Hepatic stellate cell (primary cell): ENCODE measurements at regions not wholly inside any gene's neighbourhood (a gene's known extent, or its start where the extent isn't known, plus 50 kb on each side); places are given as distances from the start of the nearest gene placed in this dataset.

Source experiments
- DNase-seq: peaks from one replicate; pipeline ENCODE4 v3.0.0; 2011; ENCODE audit warnings: low spot score

DNA sequence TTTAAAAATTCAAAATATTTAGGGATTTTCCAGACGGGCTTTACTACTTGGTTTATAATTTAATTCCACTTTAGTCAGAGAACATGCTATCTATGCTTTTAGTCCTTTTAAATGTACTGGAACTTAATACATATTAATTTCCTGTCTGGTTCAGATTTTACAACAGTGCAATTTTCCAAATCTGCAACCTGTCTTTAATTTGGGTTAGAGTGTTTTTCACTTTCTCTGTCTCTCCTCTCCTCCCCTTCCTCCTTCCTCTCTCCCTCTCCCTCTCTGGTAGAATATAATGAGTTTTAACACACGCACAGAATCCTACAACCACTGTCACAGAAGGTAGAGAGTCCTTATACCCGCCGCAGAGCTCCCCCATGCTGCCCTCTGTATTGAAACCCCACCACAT lies 950.7 kb downstream of the BRD1 start:
- DNase-seq = no peak

GRCh38 chr22:48874956-48875355 lies 952.7 kb downstream of the BRD1 start:
- DNase-seq = no peak

- DNase-seq = no peak
These were observed 954.5 kb downstream of the BRD1 start for GRCh38 chr22:48873191-48873520.

GRCh38 chr22:48872271-48873190 lies 955.1 kb downstream of the BRD1 start:
- no peak for DNase-seq

- no peak for DNase-seq
These were observed 956.4 kb downstream of the BRD1 start for GRCh38 chr22:48871176-48871840.

DNA sequence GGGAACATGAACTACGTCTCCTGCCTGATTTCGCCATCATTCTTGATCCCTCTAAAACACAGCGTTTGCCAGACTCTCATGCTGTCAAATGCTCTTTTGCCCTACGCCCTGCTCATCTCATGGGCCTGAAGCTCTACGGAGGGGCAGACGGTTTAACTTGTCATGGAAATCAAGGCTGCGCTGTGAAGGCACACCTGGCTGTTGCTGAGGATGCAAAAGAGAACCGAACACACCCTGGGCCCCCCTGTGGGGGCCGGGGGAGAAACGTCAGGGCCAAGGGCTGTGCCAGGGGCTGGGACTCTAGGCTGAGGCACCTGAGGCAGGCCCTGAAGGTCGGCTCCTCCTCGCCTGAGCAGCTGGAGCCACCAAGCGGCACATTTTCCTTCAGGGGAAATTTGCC lies 957.2 kb downstream of the BRD1 start:
- no peak for DNase-seq

GRCh38 chr22:48869788-48870187 lies 957.9 kb downstream of the BRD1 start:
- DNase-seq = no peak

DNA sequence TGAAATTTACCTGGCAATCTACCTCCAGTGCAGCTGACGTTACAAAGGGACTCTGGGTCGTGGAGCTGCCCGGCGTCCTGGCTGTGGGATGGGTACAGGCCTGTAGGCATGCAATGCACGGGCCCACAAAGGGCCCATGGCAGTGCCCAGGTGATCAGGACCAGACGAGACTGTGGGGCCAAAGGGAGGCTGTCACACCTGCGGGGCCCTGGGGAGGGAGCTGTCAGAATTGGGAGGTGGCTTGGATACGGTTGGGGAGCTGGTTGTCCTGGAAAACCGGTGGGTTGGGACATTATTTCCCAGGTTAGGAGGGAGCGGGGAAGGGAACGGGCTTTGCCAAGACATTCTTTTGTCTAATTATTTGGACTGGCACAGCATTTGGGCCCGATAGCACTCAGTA lies 958.5 kb downstream of the BRD1 start:
- DNase-seq = no peak

GRCh38 chr22:48868554-48868953 lies 959.1 kb downstream of the BRD1 start:
- no peak for DNase-seq

- no peak for DNase-seq
These were observed 959.8 kb downstream of the BRD1 start for GRCh38 chr22:48867891-48868290.

GRCh38 chr22:48866906-48867681 lies 960.6 kb downstream of the BRD1 start:
- no peak for DNase-seq

GRCh38 chr22:48864748-48865147 lies 962.9 kb downstream of the BRD1 start:
- no peak for DNase-seq

DNA sequence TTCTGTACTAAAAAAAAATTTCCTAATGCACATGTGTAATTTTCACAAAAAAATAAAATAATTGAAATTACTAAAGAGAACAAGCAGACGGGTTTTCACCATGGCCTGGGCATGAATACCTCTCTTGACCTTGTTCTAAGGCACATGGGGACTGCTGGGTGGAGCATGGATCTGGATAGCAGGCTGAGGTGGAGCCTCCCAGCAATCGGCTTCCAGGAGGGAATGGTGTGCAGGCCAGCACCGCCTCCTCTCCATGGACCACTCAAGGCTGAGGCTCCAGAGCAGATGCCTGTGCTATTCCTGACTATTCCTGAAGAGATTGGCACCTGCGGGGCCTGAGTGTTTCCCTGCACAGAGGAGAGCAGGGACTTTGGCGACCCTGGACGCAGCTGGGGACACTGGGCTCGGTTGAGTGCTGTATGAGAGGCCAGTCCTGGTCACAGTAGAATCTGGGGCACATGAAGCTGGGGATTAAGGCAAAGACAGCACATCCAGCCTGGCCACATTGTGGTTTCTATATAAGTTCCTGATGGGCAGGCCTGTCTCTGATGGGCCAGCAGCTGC lies 963.6 kb downstream of the BRD1 start:
- DNase-seq = no peak

GRCh38 chr22:48860557-48860956 lies 967.1 kb downstream of the BRD1 start:
- DNase-seq = no peak

DNA sequence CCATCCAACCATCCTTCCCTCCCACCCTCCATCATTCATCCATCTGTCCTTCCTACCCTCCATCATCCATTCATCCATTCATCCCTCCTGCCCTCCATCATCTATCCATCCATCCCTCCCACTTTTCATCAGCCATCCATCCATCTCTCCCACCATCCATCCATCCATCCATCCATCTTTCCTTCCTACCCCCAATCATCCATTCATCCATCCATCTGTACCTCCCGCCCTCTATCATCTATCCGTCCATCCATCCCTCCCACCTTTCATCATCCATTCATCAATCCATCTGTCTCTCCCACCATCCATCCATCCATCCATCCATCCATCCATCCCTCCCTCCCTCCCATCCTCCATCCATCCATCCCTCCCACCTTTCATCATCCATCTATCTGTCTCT lies 968.8 kb downstream of the BRD1 start:
- no peak for DNase-seq

- no peak for DNase-seq
These were observed 969.6 kb downstream of the BRD1 start for GRCh38 chr22:48858121-48858520.

DNA sequence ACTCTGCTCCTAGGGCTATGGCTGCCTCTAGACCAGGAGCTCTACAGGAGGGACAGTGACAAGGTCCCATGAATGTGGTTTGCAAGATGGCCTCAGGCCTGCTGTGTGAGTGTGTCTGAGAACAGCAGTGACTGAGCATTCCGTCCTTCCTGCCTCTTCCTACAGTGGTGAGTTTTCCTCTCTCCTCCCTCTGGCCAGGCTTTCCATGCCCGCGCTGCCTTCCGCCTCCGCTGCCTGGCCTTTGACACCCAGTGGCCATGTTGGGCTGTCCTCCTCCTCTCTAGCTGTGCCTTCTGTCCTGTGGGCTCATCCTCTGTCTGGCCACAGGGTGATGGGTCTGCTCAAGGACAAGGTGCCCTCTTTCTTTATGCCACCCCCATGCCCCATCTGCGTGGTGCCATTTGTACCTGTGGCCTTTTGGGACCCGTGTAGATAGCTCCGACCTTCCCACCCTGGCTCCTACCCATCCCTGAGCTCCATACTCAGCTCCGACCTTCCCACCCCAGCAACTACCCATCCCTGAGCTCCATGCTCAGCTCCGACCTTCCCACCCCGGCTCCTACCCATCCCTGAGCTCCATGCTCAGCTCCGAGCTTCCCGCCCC lies 970.4 kb downstream of the BRD1 start:
- DNase-seq = no peak

- no peak for DNase-seq
These were observed 971.4 kb downstream of the BRD1 start for GRCh38 chr22:48856308-48856615.

- no peak for DNase-seq
These were observed 971.9 kb downstream of the BRD1 start for GRCh38 chr22:48855593-48856307.

DNA sequence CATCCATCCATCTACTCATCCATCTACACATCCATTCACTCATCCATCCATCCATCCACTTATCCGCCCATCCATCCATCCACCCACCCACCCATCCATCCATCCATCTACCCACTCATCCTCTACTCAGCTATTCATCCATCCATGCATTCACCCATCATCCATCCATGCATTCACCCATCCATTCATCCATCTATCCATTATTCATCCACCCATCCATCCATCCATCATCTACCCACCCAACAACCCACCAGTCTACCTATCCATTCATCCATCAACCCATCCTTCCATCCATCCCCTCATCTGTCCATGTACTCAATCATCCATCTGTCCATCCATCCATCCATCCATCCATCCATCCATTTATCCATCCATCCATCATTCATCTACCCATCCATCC lies 972.7 kb downstream of the BRD1 start:
- DNase-seq = no peak

DNA sequence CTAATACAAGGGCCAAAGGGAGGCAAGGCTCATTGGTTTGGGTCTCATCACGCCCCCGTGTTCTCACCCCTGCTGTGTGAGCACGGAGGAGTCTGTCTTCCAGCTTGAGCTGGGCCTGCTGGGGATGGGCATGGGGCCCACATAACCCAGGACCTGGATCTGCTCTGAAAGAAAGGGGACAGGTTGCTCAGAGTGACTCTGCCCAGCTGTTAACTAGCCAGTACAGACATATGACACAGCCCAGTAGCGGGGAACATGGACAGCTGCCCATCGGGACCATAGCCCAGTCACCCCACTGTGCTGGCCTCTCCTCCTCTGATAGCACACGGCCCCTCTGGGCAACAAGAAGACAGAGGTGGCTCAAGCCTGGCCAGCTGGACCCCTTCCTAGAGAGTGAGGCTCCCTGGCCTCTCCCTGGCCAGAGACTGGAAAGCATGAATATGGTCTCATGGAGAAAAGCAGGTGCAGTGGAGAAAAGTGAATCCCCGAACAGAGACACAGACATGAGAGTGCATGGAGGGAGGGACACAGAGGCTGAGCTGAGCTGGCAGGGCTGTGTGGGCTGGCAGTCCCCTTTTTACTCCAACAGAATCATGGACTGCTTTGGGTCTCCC lies 973.9 kb downstream of the BRD1 start:
- no peak for DNase-seq
